ENCODE measurements at regions not wholly inside any gene's neighbourhood (a gene's known extent, or its start where the extent isn't known, plus 50 kb on each side); places are given as distances from the start of the nearest gene placed in this dataset.

GRCh38 chr9:32247168-32247567 is 137.3 kb upstream of the ACO1 start:
- TF ChIP-seq CTCF (IDR thresholded peaks at IDR 0.05) = no peak
- Histone ChIP-seq H3K36me3 (no peaks in the 10 kb centered on the region), H3K4me3 (no peak overlapping the region), H3K27me3 (no peaks in the 10 kb centered on the region), H3K4me1 (no peaks in the 10 kb centered on the region), H3K27ac (no peak overlapping the region), H3K9me3 (no peaks in the 10 kb centered on the region)
- DNase-seq (no peak), ATAC-seq (no peak)
- intact Hi-C loops (cut with DNase I) = loop anchor here (10.0 kb wide), 1 partner anchor 62 kb away; no protein-coding TSS in a partner anchor

DNA sequence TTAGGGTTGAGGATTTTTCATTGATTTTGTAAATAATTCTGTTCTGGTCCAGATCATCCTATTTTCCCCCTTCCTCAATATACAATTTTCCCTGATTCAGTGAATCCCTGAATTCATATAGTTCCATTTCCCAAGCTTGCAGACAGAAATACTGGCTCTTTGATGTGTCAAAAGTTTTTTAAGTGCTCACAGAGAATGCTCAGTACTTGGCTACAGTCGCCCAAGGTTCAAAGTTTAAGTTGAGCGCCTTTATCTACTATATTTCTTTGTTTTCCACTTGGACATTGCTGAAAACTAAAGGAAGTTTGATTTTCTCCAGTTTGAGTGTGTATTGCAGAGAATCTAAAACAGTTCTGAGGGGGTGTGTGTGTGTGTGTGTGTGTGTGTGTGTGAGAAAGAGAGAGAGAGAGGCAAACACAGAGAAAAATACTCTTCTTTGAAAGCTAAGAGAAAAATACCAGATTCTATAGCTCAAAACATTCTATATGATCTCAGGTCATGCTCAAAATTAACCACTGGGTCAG is 136.2 kb upstream of the ACO1 start:
- DNase-seq (no peak), ATAC-seq (no peak)
- no peaks in the 10 kb centered on the region for H3K36me3 ChIP-seq
- no peaks in the 10 kb centered on the region for H3K9me3 ChIP-seq
- no peak overlapping the region for H3K27ac ChIP-seq
- intact Hi-C loops (cut with DNase I) = loop anchor here (10.0 kb wide), 1 partner anchor 63 kb away; no protein-coding TSS in a partner anchor
- H3K4me1 ChIP-seq = no peaks in the 10 kb centered on the region
- H3K27me3 ChIP-seq = no peaks in the 10 kb centered on the region
- no peak overlapping the region for H3K4me3 ChIP-seq
- no peak for TF ChIP-seq CTCF (IDR thresholded peaks at IDR 0.05)

- Histone ChIP-seq H3K27me3 (no peaks in the 10 kb centered on the region), H3K36me3 (no peaks in the 10 kb centered on the region), H3K4me1 (no peaks in the 10 kb centered on the region), H3K9me3 (no peaks in the 10 kb centered on the region), H3K4me3 (no peak overlapping the region), H3K27ac (no peak overlapping the region)
- TF ChIP-seq CTCF (IDR thresholded peaks at IDR 0.05) = peak; percentile 70
- DNase-seq (no peak), ATAC-seq (peak; percentile 71)
- intact Hi-C loops (cut with DNase I) = no loop called here
Measured at GRCh38 chr9:32251539-32251938, 132.9 kb upstream of the ACO1 start.

DNA sequence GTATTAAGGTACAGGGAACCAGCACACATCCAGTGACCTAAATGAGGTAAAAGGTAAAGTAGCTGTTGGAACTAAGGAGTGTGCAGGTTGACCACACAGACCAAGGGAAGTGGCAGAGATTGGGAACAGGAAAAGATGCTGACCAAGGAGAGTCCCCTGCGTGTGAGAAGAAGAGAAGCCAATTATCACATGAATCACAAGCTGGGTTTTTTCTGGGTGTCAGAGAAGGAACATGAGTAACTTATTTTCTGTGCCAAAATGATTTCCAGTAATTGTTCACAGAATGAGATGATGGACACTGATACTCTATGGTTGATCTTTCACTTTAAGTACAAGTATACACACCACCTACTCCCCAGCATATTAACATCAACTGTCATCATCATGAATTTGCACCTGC is 130.7 kb upstream of the ACO1 start:
- Histone ChIP-seq H3K9me3 (no peaks in the 10 kb centered on the region), H3K36me3 (no peaks in the 10 kb centered on the region), H3K27ac (no peak overlapping the region), H3K4me3 (no peak overlapping the region), H3K27me3 (no peaks in the 10 kb centered on the region), H3K4me1 (no peaks in the 10 kb centered on the region)
- intact Hi-C loops (cut with DNase I) = no loop called here
- no peak for ATAC-seq
- no peak for TF ChIP-seq CTCF (IDR thresholded peaks at IDR 0.05)
- DNase-seq = no peak

DNA sequence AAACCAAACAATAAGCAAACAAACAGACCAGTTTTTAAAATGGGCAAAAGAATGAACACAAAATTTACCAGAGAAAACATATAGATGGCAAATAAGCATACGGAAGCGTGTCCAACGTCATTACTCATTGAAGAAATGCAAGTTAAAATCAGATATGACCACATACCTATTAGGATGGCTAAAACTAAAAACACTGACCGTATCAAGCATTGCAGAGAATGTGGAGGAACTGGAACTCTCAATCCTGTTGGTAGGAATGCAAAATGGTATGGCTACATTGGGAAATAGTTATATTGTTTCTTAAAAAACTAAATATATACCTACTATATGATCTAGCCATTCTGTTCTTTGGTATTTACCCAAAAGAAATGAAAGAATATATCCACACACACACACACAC is 129.4 kb upstream of the ACO1 start:
- H3K9me3 ChIP-seq = no peaks in the 10 kb centered on the region
- no peak for ATAC-seq
- TF ChIP-seq CTCF (IDR thresholded peaks at IDR 0.05) = no peak
- DNase-seq = no peak
- no peaks in the 10 kb centered on the region for H3K27me3 ChIP-seq
- H3K36me3 ChIP-seq = no peaks in the 10 kb centered on the region
- H3K27ac ChIP-seq = no peak overlapping the region
- H3K4me3 ChIP-seq = no peak overlapping the region
- intact Hi-C loops (cut with DNase I) = no loop called here
- H3K4me1 ChIP-seq = no peaks in the 10 kb centered on the region

- DNase-seq (no peak), ATAC-seq (no peak)
- Histone ChIP-seq H3K4me3 (no peak overlapping the region), H3K4me1 (no peaks in the 10 kb centered on the region), H3K27me3 (no peaks in the 10 kb centered on the region), H3K27ac (no peak overlapping the region), H3K36me3 (no peaks in the 10 kb centered on the region), H3K9me3 (no peaks in the 10 kb centered on the region)
- intact Hi-C loops (cut with DNase I) = no loop called here
- no peak for TF ChIP-seq CTCF (IDR thresholded peaks at IDR 0.05)
Measured at GRCh38 chr9:32258482-32258881, 126.0 kb upstream of the ACO1 start.
